Activated naive CD8-positive, alpha-beta T cell treated with anti-CD3 and anti-CD28 coated beads, Interleukin-2, amount 10 ng/mL, durations not matched to agents 7 days and 5 days (primary cell): ENCODE measurements at regions not wholly inside any gene's neighbourhood (a gene's known extent, or its start where the extent isn't known, plus 50 kb on each side); places are given as distances from the start of the nearest gene placed in this dataset.
"Not testable (repeated sequence)": the region's sequence is repeated elsewhere in the genome, so short reads cannot be mapped to it uniquely, and the experiment has no call there.

Experiments
- ATAC-seq: fragments of 150-1000 bp; cut with Tn5 transposase; one replicate; pipeline ENCODE4 v1.10.0; 2021; ENCODE audit warnings: low read depth, moderate library complexity
- POLR2A ChIA-PET: fragments of 350-600 bp; sonication (Branson Sonifier 250); formaldehyde crosslinking; loops from one replicate; lab custom pipeline; 2021; ENCODE audit warnings: antibody characterized with exemption; lab: Charles Lee
- DNase-seq: peaks from one replicate; pipeline ENCODE4 v3.0.0; 2021
- H3K27ac Mint-ChIP-seq: one replicate; pipeline ENCODE4 v1.8.0; 2022; ENCODE audit warnings: mild to moderate bottlenecking, mixed read lengths
- H3K27me3 Mint-ChIP-seq: one replicate; pipeline ENCODE4 v1.8.0; 2022; ENCODE audit warnings: mild to moderate bottlenecking, moderate library complexity, mixed read lengths
- H3K36me3 Mint-ChIP-seq: one replicate; pipeline ENCODE4 v1.8.0; 2021; ENCODE audit warnings: mild to moderate bottlenecking, mixed read lengths
- H3K4me1 Mint-ChIP-seq: one replicate; pipeline ENCODE4 v1.8.0; 2021; ENCODE audit warnings: mixed read lengths
- H3K4me3 Mint-ChIP-seq: one replicate; pipeline ENCODE4 v1.8.0; 2022; ENCODE audit warnings: mild to moderate bottlenecking, moderate library complexity, mixed read lengths
- H3K9me3 Mint-ChIP-seq: one replicate; pipeline ENCODE4 v1.8.0; 2021; ENCODE audit warnings: mixed read lengths

DNA sequence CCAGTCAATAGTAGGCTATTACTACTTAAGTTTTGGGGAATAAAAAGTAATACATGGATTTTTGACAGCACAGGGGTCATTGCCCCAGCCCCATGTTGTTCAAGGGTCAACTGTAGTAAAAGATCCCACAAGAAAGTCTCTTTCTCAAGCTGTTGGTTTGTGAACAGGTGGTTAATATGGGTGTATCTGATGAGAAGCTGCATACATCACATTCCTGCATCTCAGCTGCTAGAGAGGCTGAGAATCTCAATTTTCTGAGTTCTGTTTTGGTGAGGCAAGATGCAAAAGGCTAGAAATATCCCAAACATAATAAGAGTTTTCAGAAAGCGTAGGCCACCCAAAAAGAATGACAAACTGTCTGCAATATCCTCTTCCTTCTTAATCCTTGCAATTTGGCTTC, 76.8 kb upstream of the DAPK1 start:
- ATAC-seq (no peak), DNase-seq (no peak)
- POLR2A ChIA-PET = no interaction called here
- H3K36me3 Mint-ChIP-seq = peaks cover 2% of the 10 kb centered on the region
- peaks cover 11% of the 10 kb centered on the region for H3K9me3 Mint-ChIP-seq
- peaks cover 2% of the 10 kb centered on the region for H3K4me1 Mint-ChIP-seq
- no peaks in the 10 kb centered on the region for H3K27me3 Mint-ChIP-seq
- H3K4me3 Mint-ChIP-seq = no peak overlapping the region
- no peak overlapping the region for H3K27ac Mint-ChIP-seq

DNA sequence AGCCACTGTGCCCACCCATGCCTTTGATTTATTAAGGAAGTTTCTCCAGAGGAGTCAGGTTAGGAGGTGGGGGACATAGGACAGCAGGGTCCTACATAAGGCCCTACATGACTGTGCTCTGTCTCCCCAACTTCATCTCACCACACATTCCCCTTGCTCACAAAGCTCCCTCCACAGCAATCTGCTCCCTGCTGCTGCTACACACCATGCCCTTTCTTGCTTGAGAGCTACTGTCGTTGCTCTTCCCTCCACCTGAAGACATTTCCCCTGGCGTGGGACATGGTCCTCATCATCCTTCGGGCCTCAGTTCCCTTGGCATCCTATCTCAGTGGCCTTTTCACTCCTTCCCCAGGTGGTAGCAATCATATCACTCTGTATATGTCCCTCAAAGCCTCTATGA, 75.9 kb upstream of the DAPK1 start:
- H3K36me3 Mint-ChIP-seq = peaks cover 2% of the 10 kb centered on the region
- peaks cover 2% of the 10 kb centered on the region for H3K4me1 Mint-ChIP-seq
- H3K27ac Mint-ChIP-seq = no peak overlapping the region
- POLR2A ChIA-PET = no interaction called here
- ATAC-seq = no peak
- H3K27me3 Mint-ChIP-seq = no peaks in the 10 kb centered on the region
- H3K9me3 Mint-ChIP-seq = peaks cover 11% of the 10 kb centered on the region
- H3K4me3 Mint-ChIP-seq = no peak overlapping the region
- no peak for DNase-seq

DNA sequence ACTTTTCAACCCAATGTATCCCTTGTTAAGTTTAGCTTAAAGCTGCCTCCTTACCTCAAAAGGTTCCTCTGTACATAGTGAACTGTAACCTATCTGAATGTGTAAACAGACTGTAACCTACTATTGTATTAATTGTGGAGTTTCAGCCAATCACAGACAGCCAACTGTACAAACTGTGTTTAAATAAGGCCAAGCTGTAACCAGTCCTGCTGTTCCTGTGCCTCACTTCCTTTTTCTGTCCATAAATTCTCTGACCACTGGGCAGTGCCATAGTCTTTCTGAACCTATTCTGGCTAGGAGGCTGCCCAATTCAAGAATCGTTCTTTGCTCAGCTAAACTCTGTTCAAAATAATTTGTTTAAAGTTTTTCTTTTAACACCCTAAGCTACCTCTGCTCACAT, 74.7 kb upstream of the DAPK1 start:
- Mint-ChIP-seq H3K27me3 (no peaks in the 10 kb centered on the region), H3K9me3 (peaks cover 11% of the 10 kb centered on the region), H3K36me3 (peaks cover 2% of the 10 kb centered on the region), H3K27ac (no peak overlapping the region), H3K4me1 (peaks cover 2% of the 10 kb centered on the region), H3K4me3 (no peak overlapping the region)
- DNase-seq = no peak
- ATAC-seq = no peak
- POLR2A ChIA-PET = no interaction called here

DNA sequence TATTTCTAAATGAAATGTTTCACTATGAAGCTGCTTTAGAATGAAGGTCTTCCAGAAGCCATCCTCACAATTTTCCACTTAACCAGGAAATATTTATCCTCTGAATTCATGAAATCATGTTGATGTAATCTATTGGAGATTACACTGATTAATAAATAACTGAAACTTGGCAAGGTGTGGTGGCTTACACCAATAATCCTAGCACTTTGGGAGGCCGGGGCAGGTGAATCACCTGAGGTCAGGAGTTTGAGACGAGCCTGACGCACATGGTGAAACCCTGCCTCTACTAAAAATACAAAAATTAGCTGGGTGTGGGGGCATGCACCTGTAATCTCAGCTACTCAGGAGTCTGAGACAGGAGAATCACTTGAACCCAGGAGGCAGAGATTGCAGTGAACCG, 73.8 kb upstream of the DAPK1 start:
- H3K27ac Mint-ChIP-seq, H3K4me3 Mint-ChIP-seq, H3K36me3 Mint-ChIP-seq, POLR2A ChIA-PET, DNase-seq, H3K27me3 Mint-ChIP-seq, H3K4me1 Mint-ChIP-seq, ATAC-seq: not testable (repeated sequence)
- peaks cover 11% of the 10 kb centered on the region for H3K9me3 Mint-ChIP-seq

DNA sequence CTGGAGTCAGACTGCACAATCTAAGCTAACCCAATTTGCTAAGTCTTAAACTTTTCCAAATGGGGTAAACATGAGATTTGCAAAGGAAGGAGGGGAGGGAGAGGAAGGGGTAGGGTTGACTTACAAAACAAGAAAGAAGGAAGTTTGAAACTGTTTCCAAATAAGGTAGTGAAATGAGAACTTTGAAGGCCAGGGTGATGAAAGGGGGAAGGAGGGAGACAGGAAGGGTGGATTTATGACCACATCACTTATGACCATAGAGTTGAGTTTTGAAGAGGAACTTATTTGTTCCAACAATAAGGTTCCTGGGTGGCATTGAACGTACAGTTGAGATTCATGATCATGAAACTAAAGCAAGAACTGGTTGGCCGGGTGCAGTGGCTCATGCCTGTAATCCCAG, 72.5 kb upstream of the DAPK1 start:
- peaks cover 2% of the 10 kb centered on the region for H3K4me1 Mint-ChIP-seq
- no peak overlapping the region for H3K27ac Mint-ChIP-seq
- no peaks in the 10 kb centered on the region for H3K27me3 Mint-ChIP-seq
- H3K4me3 Mint-ChIP-seq = no peak overlapping the region
- DNase-seq (no peak), ATAC-seq (no peak)
- POLR2A ChIA-PET = no interaction called here
- peaks cover 2% of the 10 kb centered on the region for H3K36me3 Mint-ChIP-seq
- H3K9me3 Mint-ChIP-seq = peaks cover 9% of the 10 kb centered on the region

DNA sequence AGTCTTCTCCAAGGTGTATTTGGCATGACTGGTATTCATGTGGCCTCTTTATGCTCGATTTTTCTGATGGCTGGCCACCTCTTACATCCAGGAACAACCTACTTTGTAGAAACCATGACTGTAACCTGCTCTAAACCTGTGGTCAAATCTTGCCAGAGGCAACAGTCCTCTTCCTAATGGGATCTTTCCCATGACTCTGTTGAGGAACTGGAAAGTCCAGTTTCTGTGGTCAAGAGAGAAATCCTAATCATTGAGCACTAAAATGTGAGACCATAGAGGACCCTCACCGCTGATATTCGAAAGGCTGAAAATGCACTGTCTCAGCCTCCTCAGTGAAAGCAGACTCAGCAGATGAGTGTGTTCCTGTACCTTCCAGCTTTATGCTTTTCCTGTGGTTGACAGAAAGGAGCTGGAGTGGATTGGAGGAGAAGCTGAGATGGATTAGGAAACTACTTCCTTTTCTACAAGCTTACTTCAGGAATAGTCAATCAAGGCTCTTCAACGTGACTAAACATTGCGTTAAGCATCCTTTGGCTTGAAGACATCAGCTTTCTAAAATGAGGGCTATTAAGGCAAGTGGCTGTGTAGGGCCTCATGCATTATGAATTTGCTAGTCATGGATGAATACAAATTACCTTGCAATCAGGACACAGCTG, 69.7 kb upstream of the DAPK1 start:
- Mint-ChIP-seq H3K27ac (no peak overlapping the region), H3K27me3 (peaks cover 5% of the 10 kb centered on the region), H3K36me3 (peaks cover 2% of the 10 kb centered on the region), H3K4me1 (peaks cover 2% of the 10 kb centered on the region), H3K4me3 (no peak overlapping the region), H3K9me3 (peaks cover 5% of the 10 kb centered on the region)
- DNase-seq (no peak), ATAC-seq (no peak)
- POLR2A ChIA-PET = no interaction called here

DNA sequence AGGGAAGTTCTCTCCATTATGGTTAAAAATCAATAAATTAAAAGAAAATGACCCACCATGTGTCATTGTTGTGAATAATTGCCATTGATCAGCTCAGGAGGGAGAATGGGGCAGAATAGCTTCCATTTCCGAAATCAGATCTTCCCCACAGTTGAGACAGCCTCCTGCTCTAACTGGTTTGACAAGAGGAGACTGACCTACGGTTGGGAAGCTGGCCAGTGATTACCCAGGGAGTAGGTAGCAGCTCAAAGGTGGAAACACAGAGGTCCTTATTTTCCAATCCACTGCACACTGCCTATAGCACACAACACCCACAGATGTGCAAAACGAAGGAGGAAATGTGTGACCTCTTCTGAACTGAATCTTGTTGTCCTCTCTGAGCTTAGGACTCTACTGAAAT, 69.0 kb upstream of the DAPK1 start:
- ATAC-seq (no peak), DNase-seq (no peak)
- peaks cover 2% of the 10 kb centered on the region for H3K4me1 Mint-ChIP-seq
- H3K4me3 Mint-ChIP-seq = no peak overlapping the region
- H3K9me3 Mint-ChIP-seq = peaks cover 3% of the 10 kb centered on the region
- H3K27me3 Mint-ChIP-seq = peaks cover 5% of the 10 kb centered on the region
- POLR2A ChIA-PET = no interaction called here
- peaks cover 2% of the 10 kb centered on the region for H3K36me3 Mint-ChIP-seq
- no peak overlapping the region for H3K27ac Mint-ChIP-seq

DNA sequence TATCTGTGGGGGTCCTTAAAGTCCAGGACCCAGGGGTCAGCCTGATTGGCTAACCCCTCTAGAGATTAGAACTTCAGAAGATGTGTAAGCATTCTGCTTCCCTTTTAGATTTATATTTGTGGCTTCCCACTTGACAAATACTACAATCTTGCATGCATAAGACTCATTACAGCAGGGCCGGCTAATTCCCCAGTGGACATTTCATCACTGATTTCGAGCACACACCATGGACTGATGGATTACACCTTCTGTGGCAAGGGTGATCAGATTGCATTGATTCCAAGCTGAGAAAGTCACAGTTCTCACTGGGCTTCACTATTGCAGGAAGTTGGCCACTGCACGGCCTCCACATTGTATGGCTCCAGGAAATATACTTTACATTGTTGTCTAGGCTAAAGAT, 65.8 kb upstream of the DAPK1 start:
- ATAC-seq = no peak
- no peak overlapping the region for H3K4me3 Mint-ChIP-seq
- POLR2A ChIA-PET = no interaction called here
- H3K9me3 Mint-ChIP-seq = no peaks in the 10 kb centered on the region
- DNase-seq = no peak
- H3K27ac Mint-ChIP-seq = no peak overlapping the region
- H3K4me1 Mint-ChIP-seq = no peaks in the 10 kb centered on the region
- no peaks in the 10 kb centered on the region for H3K36me3 Mint-ChIP-seq
- peaks cover 5% of the 10 kb centered on the region for H3K27me3 Mint-ChIP-seq

DNA sequence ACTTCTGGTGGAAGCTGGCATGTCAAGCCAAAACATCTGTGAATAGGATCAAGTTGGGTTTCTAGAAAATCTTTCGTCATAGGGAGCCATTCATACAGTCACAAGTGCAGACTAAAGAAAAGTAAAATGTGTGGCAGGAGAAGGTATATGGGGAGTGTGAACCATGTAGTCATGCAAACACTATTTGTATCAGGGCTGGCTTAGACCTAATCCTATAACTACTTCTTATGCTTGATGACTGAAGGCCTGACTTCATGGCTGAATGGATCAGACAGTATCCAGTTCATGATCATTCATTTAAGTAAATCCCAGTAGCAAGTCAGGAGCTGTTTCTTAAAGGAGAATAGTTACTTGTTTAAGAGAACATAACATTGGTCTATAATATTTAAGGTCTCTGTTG, 63.8 kb upstream of the DAPK1 start:
- ATAC-seq (no peak), DNase-seq (no peak)
- Mint-ChIP-seq H3K27ac (no peak overlapping the region), H3K4me3 (no peak overlapping the region), H3K27me3 (peaks cover 5% of the 10 kb centered on the region), H3K9me3 (no peaks in the 10 kb centered on the region), H3K36me3 (no peaks in the 10 kb centered on the region), H3K4me1 (no peaks in the 10 kb centered on the region)
- POLR2A ChIA-PET = no interaction called here

DNA sequence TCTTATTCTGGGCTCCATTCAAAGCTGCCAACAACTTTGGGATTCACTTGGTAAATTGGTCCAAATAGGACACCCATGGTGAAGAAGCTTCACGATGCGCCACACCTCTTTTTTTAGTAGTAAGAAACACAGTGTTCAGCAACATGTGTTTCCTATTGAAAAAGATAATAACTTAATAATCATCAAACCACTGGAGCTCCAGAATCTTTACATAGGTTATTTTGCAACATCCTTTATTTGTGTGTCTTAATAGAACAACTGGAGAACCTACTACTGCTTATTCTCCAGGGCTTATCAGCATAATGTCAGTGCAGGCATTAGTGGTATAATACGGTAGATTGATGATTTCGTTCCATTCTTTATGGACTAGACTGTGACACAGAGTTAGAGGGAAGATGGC, 63.3 kb upstream of the DAPK1 start:
- H3K36me3 Mint-ChIP-seq = no peaks in the 10 kb centered on the region
- no peak for ATAC-seq
- H3K4me3 Mint-ChIP-seq = no peak overlapping the region
- no peaks in the 10 kb centered on the region for H3K9me3 Mint-ChIP-seq
- no peaks in the 10 kb centered on the region for H3K4me1 Mint-ChIP-seq
- no peak for DNase-seq
- H3K27ac Mint-ChIP-seq = no peak overlapping the region
- POLR2A ChIA-PET = no interaction called here
- peaks cover 5% of the 10 kb centered on the region for H3K27me3 Mint-ChIP-seq

DNA sequence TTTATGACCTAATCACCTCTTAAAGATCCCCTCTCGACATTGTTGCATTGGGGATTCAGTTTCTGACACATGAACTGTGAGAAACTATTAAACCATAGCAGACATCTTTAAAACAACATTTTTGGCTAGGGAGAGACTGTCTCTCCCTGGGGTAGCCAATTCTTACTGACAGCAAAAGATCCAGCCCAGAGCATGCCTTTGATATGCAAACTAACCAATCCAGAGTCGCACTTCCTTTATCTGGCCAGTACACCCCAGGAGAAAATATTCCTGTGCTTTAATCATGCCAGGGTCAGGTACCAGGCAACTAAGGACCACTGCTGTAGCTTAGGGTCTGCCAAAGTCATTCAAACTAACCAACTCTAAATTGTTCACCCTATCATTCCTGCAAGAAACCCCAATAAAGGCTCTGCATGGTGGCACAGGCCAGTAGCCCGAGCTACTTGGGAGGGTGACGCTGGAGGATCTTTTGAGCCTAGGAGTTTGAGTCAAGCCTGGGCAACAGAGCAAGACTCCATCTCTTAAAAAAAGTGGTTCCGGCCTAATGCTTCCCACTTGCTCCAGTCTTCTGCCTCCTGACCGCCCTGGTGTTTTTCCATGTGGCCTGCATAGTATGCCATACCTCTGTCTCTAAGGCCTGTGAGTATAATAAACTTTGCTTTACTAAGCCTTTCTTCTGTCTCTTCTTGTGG, 62.3 kb upstream of the DAPK1 start:
- peaks cover 5% of the 10 kb centered on the region for H3K27me3 Mint-ChIP-seq
- ATAC-seq = no peak
- POLR2A ChIA-PET = no interaction called here
- H3K27ac Mint-ChIP-seq = no peak overlapping the region
- DNase-seq = no peak
- no peaks in the 10 kb centered on the region for H3K36me3 Mint-ChIP-seq
- H3K4me3 Mint-ChIP-seq = no peak overlapping the region
- no peaks in the 10 kb centered on the region for H3K4me1 Mint-ChIP-seq
- H3K9me3 Mint-ChIP-seq = no peaks in the 10 kb centered on the region

DNA sequence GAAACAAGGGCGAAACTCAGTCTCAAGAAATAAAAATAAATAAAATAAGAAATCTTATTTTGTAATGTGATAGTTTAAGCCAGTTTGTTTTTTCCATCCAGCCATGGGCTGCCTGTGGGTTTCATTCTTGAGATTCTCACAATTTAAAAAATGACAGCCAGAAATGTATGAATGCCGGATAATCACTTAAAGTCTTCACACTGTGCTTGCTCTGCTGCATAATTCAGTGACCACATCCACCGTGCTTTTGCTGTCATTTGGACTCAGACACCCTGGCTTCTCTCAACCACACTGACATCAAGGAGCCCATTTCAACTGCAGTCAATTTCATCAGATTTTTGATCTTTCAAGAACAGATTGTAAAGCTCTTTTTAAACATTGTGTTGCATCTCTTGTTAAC, 61.0 kb upstream of the DAPK1 start:
- H3K9me3 Mint-ChIP-seq = no peaks in the 10 kb centered on the region
- DNase-seq = no peak
- H3K27me3 Mint-ChIP-seq = peaks cover 2% of the 10 kb centered on the region
- POLR2A ChIA-PET = no interaction called here
- no peak for ATAC-seq
- H3K4me3 Mint-ChIP-seq = no peak overlapping the region
- H3K27ac Mint-ChIP-seq = no peak overlapping the region
- H3K4me1 Mint-ChIP-seq = no peaks in the 10 kb centered on the region
- H3K36me3 Mint-ChIP-seq = no peaks in the 10 kb centered on the region

DNA sequence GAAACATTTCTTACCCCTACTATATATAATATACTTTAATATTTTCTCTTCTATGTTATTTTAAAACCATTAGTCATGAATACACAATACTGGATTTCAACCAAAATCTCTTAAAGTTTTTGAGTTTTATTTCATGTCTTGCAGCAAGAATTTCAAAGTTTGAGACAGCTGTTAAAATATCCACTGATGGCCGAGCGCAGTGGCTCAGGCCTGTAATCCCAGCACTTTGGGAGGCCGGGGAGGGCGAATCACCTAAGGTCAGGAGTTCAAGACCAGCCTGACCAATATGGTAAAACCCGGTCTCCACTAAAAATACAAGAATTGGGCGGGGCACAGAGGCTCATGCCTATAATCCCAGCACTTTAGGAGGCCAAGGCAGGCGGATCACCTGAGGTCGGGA, 59.7 kb upstream of the DAPK1 start:
- Mint-ChIP-seq H3K9me3 (no peaks in the 10 kb centered on the region), H3K36me3 (no peaks in the 10 kb centered on the region), H3K27ac (no peak overlapping the region), H3K4me3 (no peak overlapping the region), H3K4me1 (no peaks in the 10 kb centered on the region), H3K27me3 (peaks cover 2% of the 10 kb centered on the region)
- ATAC-seq (no peak), DNase-seq (no peak)
- POLR2A ChIA-PET = no interaction called here

DNA sequence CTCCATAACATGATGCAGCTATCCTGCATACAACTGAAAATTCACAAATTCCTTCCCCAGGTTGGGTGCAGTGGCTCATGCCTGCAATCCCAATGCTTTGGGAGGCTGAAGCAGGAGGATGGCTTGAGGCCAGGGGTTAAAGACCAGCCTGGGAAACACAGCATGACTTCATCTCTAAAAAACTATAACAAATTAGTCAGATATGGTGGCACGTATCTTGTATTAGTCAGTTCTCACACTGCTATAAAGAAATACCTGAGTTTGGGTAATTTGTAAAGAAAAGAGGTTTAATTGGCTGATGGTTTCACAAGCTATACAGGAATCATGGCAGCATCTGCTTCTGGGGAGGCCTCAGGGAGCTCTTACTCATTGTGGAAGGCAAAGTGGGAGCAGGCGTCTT, 56.4 kb upstream of the DAPK1 start:
- peaks cover 2% of the 10 kb centered on the region for H3K9me3 Mint-ChIP-seq
- H3K27ac Mint-ChIP-seq = no peak overlapping the region
- H3K4me3 Mint-ChIP-seq = no peak overlapping the region
- peaks cover 2% of the 10 kb centered on the region for H3K27me3 Mint-ChIP-seq
- POLR2A ChIA-PET = no interaction called here
- DNase-seq (no peak), ATAC-seq (no peak)
- H3K4me1 Mint-ChIP-seq = no peaks in the 10 kb centered on the region
- H3K36me3 Mint-ChIP-seq = no peaks in the 10 kb centered on the region
